Mammary epithelial cell (primary cell): ENCODE measurements at regions not wholly inside any gene's neighbourhood (a gene's known extent, or its start where the extent isn't known, plus 50 kb on each side); places are given as distances from the start of the nearest gene placed in this dataset.
A peak's percentile ranks its signal among the peaks of the same experiment; 100 is the strongest.

Experiments used
- EZH2 ChIP-seq: IDR thresholded peaks from 2 replicates; pipeline ENCODE4 v1.6.1; 2012; ENCODE audit warnings: low read length, inconsistent platforms, borderline replicate concordance
- TF ChIP-seq, protein P1 (sequence below), 2 donors: IDR thresholded peaks in 1 of 2; conservative IDR thresholded peaks in 1 of 2; 2 replicates each; pipeline ENCODE4 v1.5.1; 2011 to 2012; ENCODE audit warnings: inconsistent platforms in 2 of 2, low read length in 2 of 2, mild to moderate bottlenecking in 2 of 2, control low read depth in 1 of 2, low read depth in 1 of 2; ENCODE audit not compliant: insufficient read depth in 1 of 2; ENCODE audit errors: extremely low read depth in 1 of 2

DNA sequence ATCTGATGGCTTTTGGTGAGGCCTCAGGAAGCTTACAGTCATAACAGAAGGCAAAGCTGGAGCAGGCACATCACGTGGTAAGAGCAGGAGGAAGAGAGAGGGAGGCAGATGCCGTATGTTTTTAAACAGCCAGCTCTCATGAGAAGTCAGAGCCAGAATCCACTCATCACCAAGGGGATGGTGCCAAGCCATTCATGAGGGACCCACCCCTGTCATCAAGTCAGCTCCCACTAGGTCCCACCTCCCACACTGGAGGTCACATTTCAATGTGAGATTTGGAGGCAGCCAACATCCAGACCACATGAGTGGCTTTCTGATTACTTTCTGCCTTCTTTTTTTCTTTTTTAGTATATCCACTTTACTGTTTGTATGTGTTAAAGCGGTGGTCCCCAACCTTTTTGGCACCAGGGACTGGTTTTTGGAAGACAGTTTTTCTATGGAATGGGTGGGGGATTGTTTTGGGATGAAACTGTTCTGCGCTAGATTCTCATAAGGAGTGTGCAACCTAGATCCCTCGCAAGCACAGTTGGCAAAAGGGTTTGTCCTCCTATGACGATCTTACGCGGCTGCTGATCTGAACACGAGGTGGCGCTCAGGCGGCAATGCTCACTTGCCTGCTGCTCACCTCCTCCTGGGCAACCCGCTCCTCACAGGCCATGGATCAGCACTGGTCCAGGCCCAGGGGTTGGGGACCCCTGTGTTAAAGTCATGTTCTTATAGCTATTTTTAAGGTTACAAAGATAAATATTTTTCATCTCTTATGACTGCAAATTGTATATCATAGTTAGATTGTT lies 61.7 kb downstream of the SLIT2 start:
- TF ChIP-seq, protein P1, sequence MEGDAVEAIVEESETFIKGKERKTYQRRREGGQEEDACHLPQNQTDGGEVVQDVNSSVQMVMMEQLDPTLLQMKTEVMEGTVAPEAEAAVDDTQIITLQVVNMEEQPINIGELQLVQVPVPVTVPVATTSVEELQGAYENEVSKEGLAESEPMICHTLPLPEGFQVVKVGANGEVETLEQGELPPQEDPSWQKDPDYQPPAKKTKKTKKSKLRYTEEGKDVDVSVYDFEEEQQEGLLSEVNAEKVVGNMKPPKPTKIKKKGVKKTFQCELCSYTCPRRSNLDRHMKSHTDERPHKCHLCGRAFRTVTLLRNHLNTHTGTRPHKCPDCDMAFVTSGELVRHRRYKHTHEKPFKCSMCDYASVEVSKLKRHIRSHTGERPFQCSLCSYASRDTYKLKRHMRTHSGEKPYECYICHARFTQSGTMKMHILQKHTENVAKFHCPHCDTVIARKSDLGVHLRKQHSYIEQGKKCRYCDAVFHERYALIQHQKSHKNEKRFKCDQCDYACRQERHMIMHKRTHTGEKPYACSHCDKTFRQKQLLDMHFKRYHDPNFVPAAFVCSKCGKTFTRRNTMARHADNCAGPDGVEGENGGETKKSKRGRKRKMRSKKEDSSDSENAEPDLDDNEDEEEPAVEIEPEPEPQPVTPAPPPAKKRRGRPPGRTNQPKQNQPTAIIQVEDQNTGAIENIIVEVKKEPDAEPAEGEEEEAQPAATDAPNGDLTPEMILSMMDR (conservative IDR thresholded peaks at IDR 0.05 in 1 of 2, IDR thresholded peaks at IDR 0.05 in 1 of 2; ENCODE audit: extremely low read depth in 1 of 2, insufficient read depth in 1 of 2, low read depth in 1 of 2, low read length in 2 of 2), result peak in 1 of 2 donors; percentile 8
- TF ChIP-seq EZH2, result no peak
